HepG2 (cell line): ENCODE measurements at regions not wholly inside any gene's neighbourhood (a gene's known extent, or its start where the extent isn't known, plus 50 kb on each side); places are given as distances from the start of the nearest gene placed in this dataset.

Experiments used
- ATAC-seq: fragments of 200-7000 bp; cut with Tn5 transposase; 3 replicates; pipeline ENCODE4 v1.9.1; 2020; ENCODE audit warnings: mild to moderate bottlenecking, moderate library complexity
- BruUV-seq: library from RNA; stranded (reverse); fragments of 400-500 nt; replicated peaks from 2 replicates; lab custom pipeline; 2021; lab: Mats Ljungman, UMichigan
- CTCF ChIA-PET: fragments of 300-600 bp; formaldehyde crosslinking; extraction: SDS; loops from one replicate; lab custom pipeline; 2021; ENCODE audit warnings: low total read pairs, inconsistent platforms, low intra/inter-chr PET ratio; lab: Yijun Ruan, JAX
- POLR2A ChIA-PET: fragments of 350-600 bp; sonication (Branson Sonifier 250); formaldehyde crosslinking; loops from one replicate; lab custom pipeline; 2020; ENCODE audit warnings: antibody characterized with exemption, inconsistent platforms; lab: Yijun Ruan, JAX
- DNase-seq: peaks from one replicate; pipeline ENCODE4 v3.0.0-alpha.2; 2015; ENCODE audit warnings: low spot score
- FAIRE-seq: peaks from 3 replicates; lab custom pipeline; 2011; peaks lifted over from hg19 to GRCh38; lab: Jason Lieb, UNC
- H2AFZ ChIP-seq: one replicate; pipeline ENCODE4 v1.6.1; 2011; ENCODE audit warnings: low read length, inconsistent platforms
- H3K27ac ChIP-seq: fragments of 300-600 bp; 3 replicates; pipeline ENCODE4 v1.8.0; 2011; ENCODE audit warnings: mixed run types, mild to moderate bottlenecking, mixed read lengths, low read length, inconsistent platforms; ENCODE audit not compliant: insufficient read depth; ENCODE audit errors: extremely low read length
- H3K27me3 ChIP-seq, 2 experiments: fragments of 200-600 bp in 1 of 2; 2 replicates in 1 of 2; 3 replicates in 1 of 2; pipeline versions ENCODE4 v1.6.0 to v1.8.0; 2011; ENCODE audit warnings: low read length in 2 of 2, mild to moderate bottlenecking in 2 of 2, moderate library complexity in 2 of 2, inconsistent platforms in 1 of 2; ENCODE audit not compliant: insufficient read depth in 2 of 2, control insufficient read depth in 1 of 2
- H3K36me3 ChIP-seq, 2 experiments: fragments of 200-600 bp in 1 of 2; replicated peaks in 1 of 2; 2 replicates in 1 of 2; 3 replicates in 1 of 2; pipeline versions ENCODE4 v1.5.1 to v1.8.0; 2011; ENCODE audit warnings: low read length in 2 of 2, inconsistent platforms in 1 of 2; ENCODE audit not compliant: insufficient read depth in 2 of 2, control insufficient read depth in 1 of 2
- H3K4me1 ChIP-seq: 2 replicates; pipeline ENCODE4 v1.5.1; 2012; ENCODE audit warnings: low read length, inconsistent platforms; ENCODE audit not compliant: insufficient read depth
- H3K4me2 ChIP-seq: 2 replicates; pipeline ENCODE4 v1.6.0; 2011; ENCODE audit warnings: low read depth, low read length, inconsistent platforms
- H3K4me3 ChIP-seq, 3 experiments: fragments of 200-600 bp in 1 of 3; sonication (generic), shearing (Covaris generic) in 1 of 3; replicated peaks in 1 of 3; 2 replicates each; pipeline ENCODE4 v1.5.1; 2011 to 2016; ENCODE audit warnings: low read length in 3 of 3, inconsistent platforms in 2 of 3, low read depth in 2 of 3, mild to moderate bottlenecking in 2 of 3, control low read depth in 1 of 3, mixed read lengths in 1 of 3; ENCODE audit not compliant: insufficient read depth in 1 of 3
- H3K79me2 ChIP-seq: one replicate; pipeline ENCODE4 v1.6.1; 2011; ENCODE audit warnings: low read length, inconsistent platforms; ENCODE audit not compliant: insufficient read depth
- H3K9ac ChIP-seq: 2 replicates; pipeline ENCODE4 v1.6.0; 2011; ENCODE audit warnings: mild to moderate bottlenecking, low read depth, low read length, inconsistent platforms; ENCODE audit not compliant: insufficient read depth
- H3K9me3 ChIP-seq: 2 replicates; pipeline ENCODE4 v1.5.1; 2012; ENCODE audit warnings: mild to moderate bottlenecking, low read length
- H4K20me1 ChIP-seq: 2 replicates; pipeline ENCODE4 v1.6.0; 2011; ENCODE audit warnings: inconsistent platforms, mild to moderate bottlenecking, low read length, moderate library complexity; ENCODE audit not compliant: insufficient read depth
- AHDC1 ChIP-seq: sonication (generic); formaldehyde crosslinking; IDR thresholded peaks from 2 replicates; pipeline ENCODE4 v1.5.1; 2020; ENCODE audit warnings: mild to moderate bottlenecking, missing genetic modification reagents, borderline replicate concordance
- BCL6 ChIP-seq: IDR thresholded peaks from 2 replicates; pipeline ENCODE4 v1.6.1; 2016; ENCODE audit warnings: missing genetic modification reagents, missing compliant biosample characterization
- DZIP1 ChIP-seq: sonication (generic); formaldehyde crosslinking; IDR thresholded peaks from 2 replicates; pipeline ENCODE4 v1.5.0; 2020; ENCODE audit warnings: mild to moderate bottlenecking, missing genetic modification reagents
- FOXK2 ChIP-seq: fragments of 450-650 bp; IDR thresholded peaks from 2 replicates; pipeline ENCODE4 v1.6.1; 2016
- FOXO1 ChIP-seq: sonication (generic); formaldehyde crosslinking; IDR thresholded peaks from 2 replicates; pipeline ENCODE4 v1.4.0; 2020; ENCODE audit warnings: missing genetic modification reagents
- MEIS2 ChIP-seq: sonication (generic); formaldehyde crosslinking; IDR thresholded peaks from 2 replicates; pipeline ENCODE4 v1.9.0; 2021; ENCODE audit warnings: mild to moderate bottlenecking, missing genetic modification reagents
- PAX8 ChIP-seq: sonication (generic); formaldehyde crosslinking; IDR thresholded peaks from 2 replicates; pipeline ENCODE4 v1.8.0; 2022; ENCODE audit warnings: mild to moderate bottlenecking, missing genetic modification reagents, borderline replicate concordance
- RARA ChIP-seq: IDR thresholded peaks from 2 replicates; pipeline ENCODE4 v1.6.1; 2016; ENCODE audit warnings: missing genetic modification reagents, missing compliant biosample characterization
- ZNF256 ChIP-seq: sonication (generic); formaldehyde crosslinking; conservative IDR thresholded peaks from 2 replicates; pipeline ENCODE4 v1.4.0; 2020; ENCODE audit warnings: missing genetic modification reagents
- WGBS: methylation state at CpG from one replicate; pipeline ENCODE4 v1.1.6; 2017; ENCODE audit warnings: low lambda C conversion rate; 5-methylcytosine and 5-hydroxymethylcytosine counted together
- in situ Hi-C: cut with HindIII; loops from 2 replicates; pipeline ENCODE4 v1.10.0; 2017; ENCODE audit warnings: low pct_unique_long_range_greater_than_20kb; ENCODE audit not compliant: extremely low pct_ligation_motif_present
- intact Hi-C: fragments of 100-400 bp; cut with micrococcal nuclease; formaldehyde crosslinking; loops from one replicate; pipeline ENCODE4 v1.10.0; 2022; ENCODE audit not compliant: unreplicated experiment
- TF ChIP-seq, protein P1 (sequence below): sonication (generic); formaldehyde crosslinking; IDR thresholded peaks from 2 replicates; pipeline ENCODE4 v1.5.1; 2020; ENCODE audit warnings: missing genetic modification reagents, mild to moderate bottlenecking, borderline replicate concordance

GRCh38 chr5:74396913-74397622 lies 243.5 kb downstream of the ENC1 start:
- DNase-seq (peak; percentile 40), ATAC-seq (no peak), FAIRE-seq (no peak)
- 60% methylated on average over 10 of the region's 10 CpGs for WGBS
- H3K79me2 ChIP-seq, result no peaks in the 10 kb centered on the region
- ChIA-PET POLR2A (interaction anchor here (1.0 kb wide), 1 partner anchor 244 kb away, joined by 6 read pairs; the partner anchor contains the start of gene ENC1), CTCF (interaction anchor here (1.6 kb wide), 1 partner anchor 252 kb away, joined by 3 read pairs; no protein-coding TSS in a partner anchor)
- no peak overlapping the region for H3K27ac ChIP-seq
- intact Hi-C loops (no loop called here), in situ Hi-C loops (loop anchor here (5.0 kb wide), 1 partner anchor 245 kb away; the partner anchor contains the start of gene ENC1)
- no peak overlapping the region for H3K4me3 ChIP-seq
- no peak overlapping the region for H3K4me2 ChIP-seq
- BruUV-seq, result no TSS peak
- H4K20me1 ChIP-seq, result no peaks in the 10 kb centered on the region
- no peaks in the 10 kb centered on the region for H3K27me3 ChIP-seq
- no peak overlapping the region for H2AFZ ChIP-seq
- H3K9ac ChIP-seq, result no peak overlapping the region
- H3K36me3 ChIP-seq, result no peaks in the 10 kb centered on the region
- H3K9me3 ChIP-seq, result no peaks in the 10 kb centered on the region
- H3K4me1 ChIP-seq, result peaks cover 42% of the 10 kb centered on the region
- TF ChIP-seq, protein P1, sequence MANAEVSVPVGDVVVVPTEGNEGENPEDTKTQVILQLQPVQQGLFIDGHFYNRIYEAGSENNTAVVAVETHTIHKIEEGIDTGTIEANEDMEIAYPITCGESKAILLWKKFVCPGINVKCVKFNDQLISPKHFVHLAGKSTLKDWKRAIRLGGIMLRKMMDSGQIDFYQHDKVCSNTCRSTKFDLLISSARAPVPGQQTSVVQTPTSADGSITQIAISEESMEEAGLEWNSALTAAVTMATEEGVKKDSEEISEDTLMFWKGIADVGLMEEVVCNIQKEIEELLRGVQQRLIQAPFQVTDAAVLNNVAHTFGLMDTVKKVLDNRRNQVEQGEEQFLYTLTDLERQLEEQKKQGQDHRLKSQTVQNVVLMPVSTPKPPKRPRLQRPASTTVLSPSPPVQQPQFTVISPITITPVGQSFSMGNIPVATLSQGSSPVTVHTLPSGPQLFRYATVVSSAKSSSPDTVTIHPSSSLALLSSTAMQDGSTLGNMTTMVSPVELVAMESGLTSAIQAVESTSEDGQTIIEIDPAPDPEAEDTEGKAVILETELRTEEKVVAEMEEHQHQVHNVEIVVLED (CRISPR knock-in tag), result no peak
- no peak for TF ChIP-seq MEIS2
- no peak for TF ChIP-seq ZNF256
- no peak for TF ChIP-seq PAX8 (CRISPR knock-in tag)
- TF ChIP-seq DZIP1 (CRISPR knock-in tag), result no peak
- peak; percentile 63 for TF ChIP-seq BCL6 (CRISPR knock-in tag)
- peak; percentile 52; the same call in 1 of the 2 replicates for TF ChIP-seq RARA (CRISPR knock-in tag)
- TF ChIP-seq FOXK2, result no peak
- peak; percentile 26; the same call in 1 of the 2 replicates for TF ChIP-seq AHDC1 (CRISPR knock-in tag)
- TF ChIP-seq FOXO1 (CRISPR knock-in tag), result no peak
